ENCODE measurements at regions not wholly inside any gene's neighbourhood (a gene's known extent, or its start where the extent isn't known, plus 50 kb on each side); places are given as distances from the start of the nearest gene placed in this dataset.

- Histone ChIP-seq H4K20me1 (ENCODE audit: low read length) (no peaks in the 10 kb centered on the region), H3K79me2 (ENCODE audit: low read length) (no peaks in the 10 kb centered on the region), H3K4me2 (ENCODE audit: low read length) (no peak overlapping the region), H3K9me2 (replicated peaks; ENCODE audit: low read length) (no peaks in the 10 kb centered on the region), H3K9ac (ENCODE audit: low read length) (no peak overlapping the region), H3K4me1 (ENCODE audit: insufficient read depth, low read length) (no peaks in the 10 kb centered on the region), H3K9me3 (ENCODE audit: low read length) (no peaks in the 10 kb centered on the region), H3K36me3 (ENCODE audit: low read depth, low read length) (no peaks in the 10 kb centered on the region), H3K27me3 (ENCODE audit: low read length) (no peaks in the 10 kb centered on the region), H3K27ac (ENCODE audit: low read length) (no peak overlapping the region), H2AFZ (ENCODE audit: low read length) (no peak overlapping the region), H3K4me3 (ENCODE audit: low read length) (no peak overlapping the region), H3F3A (ENCODE audit: low read length, unreplicated experiment) (no peaks in the 10 kb centered on the region)
- CTCF ChIA-PET, result no interaction called here
- no peak for ATAC-seq
- no peak for DNase-seq
- intact Hi-C loops (cut with micrococcal nuclease), result no loop called here
- POLR2A ChIA-PET (ENCODE audit: unreplicated experiment), result no interaction called here
- BruUV-seq (replicated peaks), result no TSS peak
- no peak for TF ChIP-seq EZH2 (IDR thresholded peaks at IDR 0.05; ENCODE audit: low read length, unreplicated experiment)
- no peak for TF ChIP-seq CTCF (conservative IDR thresholded peaks at IDR 0.05; ENCODE audit: low read depth, low read length)
- no peak for TF ChIP-seq EZH2phosphoT487 (IDR thresholded peaks at IDR 0.05; ENCODE audit: borderline replicate concordance, low read length)
Observed at GRCh38 chr16:60792437-60792836, 1243.8 kb downstream of the CDH8 start.

DNA sequence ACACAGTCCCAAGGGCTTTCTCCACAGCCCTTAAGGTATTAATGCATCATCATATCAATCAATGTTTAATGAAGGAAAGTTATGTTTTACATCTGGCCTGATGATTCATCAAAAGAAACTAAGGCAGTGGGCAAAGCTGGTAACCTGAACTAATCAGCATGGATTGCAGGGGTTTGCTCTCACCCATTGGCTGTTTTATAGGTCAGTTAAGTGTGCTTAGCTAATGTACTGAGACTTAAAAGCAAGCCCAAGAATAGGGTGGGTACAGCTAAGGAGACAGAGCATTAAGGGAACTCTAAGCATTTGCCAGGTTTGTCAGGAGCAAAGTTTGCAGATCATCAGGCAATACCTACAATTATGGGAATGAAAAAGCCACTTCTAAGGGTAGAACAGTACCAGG, 1247.6 kb downstream of the CDH8 start:
- H3K36me3 ChIP-seq (ENCODE audit: low read depth, low read length), result no peaks in the 10 kb centered on the region
- ChIA-PET CTCF (no interaction called here), POLR2A (ENCODE audit: unreplicated experiment) (no interaction called here)
- no peak overlapping the region for H3K9ac ChIP-seq (ENCODE audit: low read length)
- no peaks in the 10 kb centered on the region for H3K79me2 ChIP-seq (ENCODE audit: low read length)
- DNase-seq (no peak), ATAC-seq (no peak)
- intact Hi-C loops (cut with micrococcal nuclease), result no loop called here
- no peak overlapping the region for H3K27ac ChIP-seq (ENCODE audit: low read length)
- no peaks in the 10 kb centered on the region for H4K20me1 ChIP-seq (ENCODE audit: low read length)
- no TSS peak for BruUV-seq (replicated peaks)
- no peaks in the 10 kb centered on the region for H3K9me3 ChIP-seq (ENCODE audit: low read length)
- H3K9me2 ChIP-seq (replicated peaks; ENCODE audit: low read length), result no peaks in the 10 kb centered on the region
- H3K4me2 ChIP-seq (ENCODE audit: low read length), result no peak overlapping the region
- no peaks in the 10 kb centered on the region for H3F3A ChIP-seq (ENCODE audit: low read length, unreplicated experiment)
- no peaks in the 10 kb centered on the region for H3K27me3 ChIP-seq (ENCODE audit: low read length)
- H3K4me1 ChIP-seq (ENCODE audit: insufficient read depth, low read length), result no peaks in the 10 kb centered on the region
- no peak overlapping the region for H2AFZ ChIP-seq (ENCODE audit: low read length)
- no peak for TF ChIP-seq CTCF (conservative IDR thresholded peaks at IDR 0.05; ENCODE audit: low read depth, low read length)
- no peak for TF ChIP-seq EZH2 (IDR thresholded peaks at IDR 0.05; ENCODE audit: low read length, unreplicated experiment)
- no peak for TF ChIP-seq EZH2phosphoT487 (IDR thresholded peaks at IDR 0.05; ENCODE audit: borderline replicate concordance, low read length)
- no peak overlapping the region for H3K4me3 ChIP-seq (ENCODE audit: low read length)

- H3K36me3 ChIP-seq (ENCODE audit: low read depth, low read length), result no peaks in the 10 kb centered on the region
- POLR2A ChIA-PET (ENCODE audit: unreplicated experiment), result no interaction called here
- no peaks in the 10 kb centered on the region for H3K9me3 ChIP-seq (ENCODE audit: low read length)
Observed at GRCh38 chr16:60776281-60776680, 1260.0 kb downstream of the CDH8 start.

More at GRCh38 chr16:60776281-60776680, 1260.0 kb downstream of the CDH8 start:
- Histone ChIP-seq H3K27me3 (ENCODE audit: low read length) (no peaks in the 10 kb centered on the region), H2AFZ (ENCODE audit: low read length) (no peak overlapping the region), H3K9me2 (replicated peaks; ENCODE audit: low read length) (no peaks in the 10 kb centered on the region), H3K4me1 (ENCODE audit: insufficient read depth, low read length) (no peaks in the 10 kb centered on the region), H3F3A (ENCODE audit: low read length, unreplicated experiment) (no peaks in the 10 kb centered on the region), H3K9ac (ENCODE audit: low read length) (no peak overlapping the region), H3K4me2 (ENCODE audit: low read length) (no peak overlapping the region), H4K20me1 (ENCODE audit: low read length) (no peaks in the 10 kb centered on the region), H3K79me2 (ENCODE audit: low read length) (no peaks in the 10 kb centered on the region), H3K4me3 (ENCODE audit: low read length) (no peak overlapping the region), H3K27ac (ENCODE audit: low read length) (no peak overlapping the region)
- BruUV-seq (replicated peaks), result no TSS peak
- CTCF ChIA-PET, result no interaction called here
- DNase-seq (no peak), ATAC-seq (no peak)
- intact Hi-C loops (cut with micrococcal nuclease), result no loop called here
- TF ChIP-seq CTCF (conservative IDR thresholded peaks at IDR 0.05; ENCODE audit: low read depth, low read length), result no peak
- TF ChIP-seq EZH2 (IDR thresholded peaks at IDR 0.05; ENCODE audit: low read length, unreplicated experiment), result no peak
- TF ChIP-seq EZH2phosphoT487 (IDR thresholded peaks at IDR 0.05; ENCODE audit: borderline replicate concordance, low read length), result no peak

Data from PC-3 (cell line).